HepG2 (cell line): ENCODE measurements at regions not wholly inside any gene's neighbourhood (a gene's known extent, or its start where the extent isn't known, plus 50 kb on each side); places are given as distances from the start of the nearest gene placed in this dataset.

Experiments used
- ATAC-seq: fragments of 200-7000 bp; cut with Tn5 transposase; 3 replicates; pipeline ENCODE4 v1.9.1; 2020; ENCODE audit warnings: mild to moderate bottlenecking, moderate library complexity
- BruUV-seq: library from RNA; stranded (reverse); fragments of 400-500 nt; replicated peaks from 2 replicates; lab custom pipeline; 2021; lab: Mats Ljungman, UMichigan
- CTCF ChIA-PET: fragments of 300-600 bp; formaldehyde crosslinking; extraction: SDS; loops from one replicate; lab custom pipeline; 2021; ENCODE audit warnings: low total read pairs, inconsistent platforms, low intra/inter-chr PET ratio; lab: Yijun Ruan, JAX
- POLR2A ChIA-PET: fragments of 350-600 bp; sonication (Branson Sonifier 250); formaldehyde crosslinking; loops from one replicate; lab custom pipeline; 2020; ENCODE audit warnings: antibody characterized with exemption, inconsistent platforms; lab: Yijun Ruan, JAX
- DNase-seq: peaks from one replicate; pipeline ENCODE4 v3.0.0-alpha.2; 2015; ENCODE audit warnings: low spot score
- FAIRE-seq: peaks from 3 replicates; lab custom pipeline; 2011; peaks lifted over from hg19 to GRCh38; lab: Jason Lieb, UNC
- H2AFZ ChIP-seq: one replicate; pipeline ENCODE4 v1.6.1; 2011; ENCODE audit warnings: low read length, inconsistent platforms
- H3K27ac ChIP-seq: fragments of 300-600 bp; 3 replicates; pipeline ENCODE4 v1.8.0; 2011; ENCODE audit warnings: mixed run types, mild to moderate bottlenecking, mixed read lengths, low read length, inconsistent platforms; ENCODE audit not compliant: insufficient read depth; ENCODE audit errors: extremely low read length
- H3K27me3 ChIP-seq, 2 experiments: fragments of 200-600 bp in 1 of 2; 2 replicates in 1 of 2; 3 replicates in 1 of 2; pipeline versions ENCODE4 v1.6.0 to v1.8.0; 2011; ENCODE audit warnings: low read length in 2 of 2, mild to moderate bottlenecking in 2 of 2, moderate library complexity in 2 of 2, inconsistent platforms in 1 of 2; ENCODE audit not compliant: insufficient read depth in 2 of 2, control insufficient read depth in 1 of 2
- H3K36me3 ChIP-seq, 2 experiments: fragments of 200-600 bp in 1 of 2; replicated peaks in 1 of 2; 2 replicates in 1 of 2; 3 replicates in 1 of 2; pipeline versions ENCODE4 v1.5.1 to v1.8.0; 2011; ENCODE audit warnings: low read length in 2 of 2, inconsistent platforms in 1 of 2; ENCODE audit not compliant: insufficient read depth in 2 of 2, control insufficient read depth in 1 of 2
- H3K4me1 ChIP-seq: 2 replicates; pipeline ENCODE4 v1.5.1; 2012; ENCODE audit warnings: low read length, inconsistent platforms; ENCODE audit not compliant: insufficient read depth
- H3K4me2 ChIP-seq: 2 replicates; pipeline ENCODE4 v1.6.0; 2011; ENCODE audit warnings: low read depth, low read length, inconsistent platforms
- H3K4me3 ChIP-seq, 3 experiments: fragments of 200-600 bp in 1 of 3; sonication (generic), shearing (Covaris generic) in 1 of 3; replicated peaks in 1 of 3; 2 replicates each; pipeline ENCODE4 v1.5.1; 2011 to 2016; ENCODE audit warnings: low read length in 3 of 3, inconsistent platforms in 2 of 3, low read depth in 2 of 3, mild to moderate bottlenecking in 2 of 3, control low read depth in 1 of 3, mixed read lengths in 1 of 3; ENCODE audit not compliant: insufficient read depth in 1 of 3
- H3K79me2 ChIP-seq: one replicate; pipeline ENCODE4 v1.6.1; 2011; ENCODE audit warnings: low read length, inconsistent platforms; ENCODE audit not compliant: insufficient read depth
- H3K9ac ChIP-seq: 2 replicates; pipeline ENCODE4 v1.6.0; 2011; ENCODE audit warnings: mild to moderate bottlenecking, low read depth, low read length, inconsistent platforms; ENCODE audit not compliant: insufficient read depth
- H3K9me3 ChIP-seq: 2 replicates; pipeline ENCODE4 v1.5.1; 2012; ENCODE audit warnings: mild to moderate bottlenecking, low read length
- H4K20me1 ChIP-seq: 2 replicates; pipeline ENCODE4 v1.6.0; 2011; ENCODE audit warnings: inconsistent platforms, mild to moderate bottlenecking, low read length, moderate library complexity; ENCODE audit not compliant: insufficient read depth
- ATF7 ChIP-seq, 2 experiments: fragments of 450-650 bp in 1 of 2; sonication (generic) in 1 of 2; formaldehyde crosslinking in 1 of 2; IDR thresholded peaks; 2 replicates each; pipeline versions ENCODE4 v1.4.0 to v1.6.1; 2016 to 2020; ENCODE audit warnings: antibody characterized with exemption in 1 of 2, mild to moderate bottlenecking in 1 of 2, missing genetic modification reagents in 1 of 2
- CREB1 ChIP-seq, 2 experiments: fragments of 450-650 bp in 1 of 2; IDR thresholded peaks; 2 replicates each; pipeline ENCODE4 v1.6.1; 2016 to 2017; ENCODE audit warnings: control low read depth in 1 of 2, mild to moderate bottlenecking in 1 of 2, missing compliant biosample characterization in 1 of 2, missing genetic modification characterization in 1 of 2
- ELF3 ChIP-seq: IDR thresholded peaks from 2 replicates; pipeline ENCODE4 v1.6.1; 2016; ENCODE audit warnings: missing genetic modification reagents, missing compliant biosample characterization
- ZFX ChIP-seq: sonication (generic); formaldehyde crosslinking; IDR thresholded peaks from 2 replicates; pipeline ENCODE4 v1.4.0; 2020; ENCODE audit warnings: mild to moderate bottlenecking, low read depth, missing genetic modification reagents, moderate library complexity
- ZNF264 ChIP-seq: sonication (generic); formaldehyde crosslinking; IDR thresholded peaks from 2 replicates; pipeline ENCODE4 v1.4.0; 2020; ENCODE audit warnings: missing genetic modification reagents
- ZNF550 ChIP-seq: sonication (generic); formaldehyde crosslinking; IDR thresholded peaks from 2 replicates; pipeline ENCODE4 v1.4.0; 2020; ENCODE audit warnings: mild to moderate bottlenecking, missing genetic modification reagents, borderline replicate concordance
- WGBS: methylation state at CpG from one replicate; pipeline ENCODE4 v1.1.6; 2017; ENCODE audit warnings: low lambda C conversion rate; 5-methylcytosine and 5-hydroxymethylcytosine counted together
- in situ Hi-C: cut with HindIII; loops from 2 replicates; pipeline ENCODE4 v1.10.0; 2017; ENCODE audit warnings: low pct_unique_long_range_greater_than_20kb; ENCODE audit not compliant: extremely low pct_ligation_motif_present
- intact Hi-C: fragments of 100-400 bp; cut with micrococcal nuclease; formaldehyde crosslinking; loops from one replicate; pipeline ENCODE4 v1.10.0; 2022; ENCODE audit not compliant: unreplicated experiment
- TF ChIP-seq, protein P1 (sequence below): sonication (generic); formaldehyde crosslinking; IDR thresholded peaks from 2 replicates; pipeline ENCODE4 v1.4.0; 2020; ENCODE audit warnings: missing genetic modification reagents

DNA sequence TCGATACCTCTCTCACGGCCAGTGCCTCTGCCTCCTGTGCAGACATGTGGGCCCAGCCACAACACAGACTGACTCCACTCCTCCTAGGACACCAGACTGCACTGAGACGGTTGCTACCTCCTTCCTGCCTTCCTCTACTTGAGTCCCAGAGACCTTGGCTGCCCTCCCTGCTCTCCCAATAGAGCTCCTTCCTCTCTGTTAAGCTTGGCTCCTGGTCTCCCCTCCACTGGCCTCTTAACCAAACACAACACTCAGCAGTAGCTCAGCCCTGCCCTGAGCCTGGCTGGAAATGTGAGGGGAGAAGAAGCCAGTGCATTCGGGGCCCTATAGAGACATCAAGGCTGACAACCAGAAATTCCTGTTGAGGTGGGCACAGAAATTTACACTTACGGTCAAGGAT is 102.0 kb downstream of the HTR5A start (continued):
- TF ChIP-seq ELF3 = no peak

DNA sequence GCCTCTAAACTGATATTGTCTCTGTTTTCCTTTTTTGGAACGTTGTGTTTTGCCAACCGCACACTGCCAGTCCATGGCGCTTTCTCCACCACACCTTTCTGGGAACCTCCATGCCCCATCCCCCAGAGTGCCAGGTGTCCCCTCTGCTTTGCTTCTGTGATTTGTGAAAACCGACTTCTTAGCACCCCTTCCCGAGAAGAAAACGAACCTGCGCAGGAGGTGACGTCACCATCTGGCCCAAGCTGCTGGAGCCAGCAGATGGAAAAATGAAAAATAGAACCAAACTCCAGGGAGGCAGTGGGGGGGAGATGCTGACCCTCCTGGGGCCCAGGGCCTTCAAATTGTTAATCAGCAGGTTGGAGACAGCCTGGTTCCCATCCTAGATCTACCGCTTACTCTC is 103.8 kb downstream of the HTR5A start:
- in situ Hi-C loops (no loop called here), intact Hi-C loops (no loop called here)
- Histone ChIP-seq H3K9ac (no peak overlapping the region), H3K9me3 (peaks cover 8% of the 10 kb centered on the region; the same call in 1 of the 2 replicates), H3K4me2 (no peak overlapping the region), H3K36me3 (no peaks in the 10 kb centered on the region), H3K4me3 (no peak overlapping the region), H3K79me2 (no peaks in the 10 kb centered on the region), H4K20me1 (no peaks in the 10 kb centered on the region), H2AFZ (no peak overlapping the region), H3K27ac (no peak overlapping the region), H3K27me3 (peaks cover 3 to 25% of the 10 kb centered on the region in 2 experiments; a peak in 3 of 5 replicates), H3K4me1 (no peaks in the 10 kb centered on the region)
- no peak for ATAC-seq
- ChIA-PET POLR2A (no interaction called here), CTCF (no interaction called here)
- no peak for TF ChIP-seq ZNF550 (CRISPR knock-in tag)
- TF ChIP-seq ZNF264 (CRISPR knock-in tag) = no peak
- TF ChIP-seq CREB1 (IDR thresholded peaks at IDR 0.05) = peak; percentile 89
- TF ChIP-seq CREB1 (CRISPR knock-in tag; IDR thresholded peaks at IDR 0.05) = no peak
- no peak for TF ChIP-seq ZFX
- TF ChIP-seq, protein P1, sequence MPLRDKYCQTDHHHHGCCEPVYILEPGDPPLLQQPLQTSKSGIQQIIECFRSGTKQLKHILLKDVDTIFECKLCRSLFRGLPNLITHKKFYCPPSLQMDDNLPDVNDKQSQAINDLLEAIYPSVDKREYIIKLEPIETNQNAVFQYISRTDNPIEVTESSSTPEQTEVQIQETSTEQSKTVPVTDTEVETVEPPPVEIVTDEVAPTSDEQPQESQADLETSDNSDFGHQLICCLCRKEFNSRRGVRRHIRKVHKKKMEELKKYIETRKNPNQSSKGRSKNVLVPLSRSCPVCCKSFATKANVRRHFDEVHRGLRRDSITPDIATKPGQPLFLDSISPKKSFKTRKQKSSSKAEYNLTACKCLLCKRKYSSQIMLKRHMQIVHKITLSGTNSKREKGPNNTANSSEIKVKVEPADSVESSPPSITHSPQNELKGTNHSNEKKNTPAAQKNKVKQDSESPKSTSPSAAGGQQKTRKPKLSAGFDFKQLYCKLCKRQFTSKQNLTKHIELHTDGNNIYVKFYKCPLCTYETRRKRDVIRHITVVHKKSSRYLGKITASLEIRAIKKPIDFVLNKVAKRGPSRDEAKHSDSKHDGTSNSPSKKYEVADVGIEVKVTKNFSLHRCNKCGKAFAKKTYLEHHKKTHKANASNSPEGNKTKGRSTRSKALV (CRISPR knock-in tag) = no peak
- peak; percentile 94 for TF ChIP-seq ATF7 (IDR thresholded peaks at IDR 0.05)
- no peak for TF ChIP-seq ATF7 (CRISPR knock-in tag; IDR thresholded peaks at IDR 0.05)
- no peak for FAIRE-seq
- 41% methylated on average over 9 of the region's 9 CpGs for WGBS
- no TSS peak for BruUV-seq
- DNase-seq = no peak
